ENCODE measurements at regions not wholly inside any gene's neighbourhood (a gene's known extent, or its start where the extent isn't known, plus 50 kb on each side); places are given as distances from the start of the nearest gene placed in this dataset.

- intact Hi-C loops (cut with micrococcal nuclease): no loop called here
- no peaks in the 10 kb centered on the region for H3K9me3 Mint-ChIP-seq
Observed at GRCh38 chr4:17368408-17368807, 143.5 kb downstream of the QDPR start.

GRCh38 chr4:17367201-17367600, 144.7 kb downstream of the QDPR start:
- no peak for DNase-seq
- no peak overlapping the region for H3K27ac Mint-ChIP-seq
- H3K4me1 Mint-ChIP-seq: peaks cover 4% of the 10 kb centered on the region
- intact Hi-C loops (cut with micrococcal nuclease): no loop called here
- no peak overlapping the region for H3K4me3 Mint-ChIP-seq
- no peaks in the 10 kb centered on the region for H3K9me3 Mint-ChIP-seq
- peaks cover 11% of the 10 kb centered on the region for H3K27me3 Mint-ChIP-seq
- H3K36me3 Mint-ChIP-seq (ENCODE audit: low read depth): no peaks in the 10 kb centered on the region

More at GRCh38 chr4:17368408-17368807, 143.5 kb downstream of the QDPR start:
- H3K36me3 Mint-ChIP-seq (ENCODE audit: low read depth): no peaks in the 10 kb centered on the region
- peaks cover 15% of the 10 kb centered on the region for H3K27me3 Mint-ChIP-seq
- DNase-seq: no peak
- no peak overlapping the region for H3K27ac Mint-ChIP-seq
- H3K4me1 Mint-ChIP-seq: no peaks in the 10 kb centered on the region
- H3K4me3 Mint-ChIP-seq: no peak overlapping the region

DNA sequence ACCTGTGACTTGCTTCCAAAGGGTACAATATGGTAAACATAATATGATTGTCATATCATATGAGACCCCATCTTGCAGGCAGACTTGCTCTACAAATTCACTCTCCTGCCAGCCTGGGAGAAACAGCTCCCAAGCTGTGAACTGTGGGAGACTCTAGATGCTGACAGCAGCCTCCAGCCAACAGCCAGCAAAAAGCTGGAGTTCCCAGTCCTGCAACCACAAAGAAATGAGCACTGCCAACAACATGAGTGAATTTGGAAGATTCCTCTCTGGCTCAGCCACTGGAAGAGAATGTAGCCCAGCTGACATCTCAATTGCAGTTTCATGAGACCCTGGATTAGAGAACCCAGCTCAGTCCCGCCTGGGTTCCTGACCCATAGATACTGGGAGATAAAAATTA, 145.4 kb downstream of the QDPR start:
- Mint-ChIP-seq H3K36me3 (ENCODE audit: low read depth) (no peaks in the 10 kb centered on the region), H3K4me1 (peaks cover 5% of the 10 kb centered on the region), H3K4me3 (no peak overlapping the region), H3K27me3 (peaks cover 11% of the 10 kb centered on the region), H3K9me3 (no peaks in the 10 kb centered on the region), H3K27ac (no peak overlapping the region)
- intact Hi-C loops (cut with micrococcal nuclease): no loop called here
- no peak for DNase-seq

- H3K36me3 Mint-ChIP-seq (ENCODE audit: low read depth): no peaks in the 10 kb centered on the region
- H3K27ac Mint-ChIP-seq: no peak overlapping the region
- peaks cover 9% of the 10 kb centered on the region for H3K27me3 Mint-ChIP-seq
- H3K4me3 Mint-ChIP-seq: no peak overlapping the region
- intact Hi-C loops (cut with micrococcal nuclease): no loop called here
- DNase-seq: no peak
- H3K9me3 Mint-ChIP-seq: no peaks in the 10 kb centered on the region
- H3K4me1 Mint-ChIP-seq: peaks cover 5% of the 10 kb centered on the region
Observed at GRCh38 chr4:17362430-17362829, 149.5 kb downstream of the QDPR start.

DNA sequence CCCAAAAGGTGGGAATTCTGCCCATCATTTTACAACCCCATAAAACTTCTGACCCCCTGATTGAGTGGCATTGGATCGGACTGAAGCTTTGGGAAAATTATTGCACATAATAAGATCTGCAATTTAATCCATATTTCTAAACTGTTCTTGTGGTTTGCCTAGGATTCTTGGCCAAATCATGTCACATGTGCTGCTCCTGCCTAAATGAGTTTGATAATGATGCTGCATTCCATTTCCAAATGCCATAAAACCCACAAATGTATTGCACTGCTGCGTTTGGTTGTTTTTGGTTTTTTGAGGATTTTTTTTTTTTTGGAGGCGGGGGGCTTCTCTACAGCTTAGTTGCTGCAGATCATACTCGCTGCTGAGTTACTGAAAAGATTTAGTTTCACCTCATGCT, 153.6 kb downstream of the QDPR start:
- H3K4me1 Mint-ChIP-seq: peaks cover 5% of the 10 kb centered on the region
- no peaks in the 10 kb centered on the region for H3K36me3 Mint-ChIP-seq (ENCODE audit: low read depth)
- H3K9me3 Mint-ChIP-seq: peaks cover 6% of the 10 kb centered on the region
- peaks cover 24% of the 10 kb centered on the region for H3K27me3 Mint-ChIP-seq
- no peak for DNase-seq
- intact Hi-C loops (cut with micrococcal nuclease): no loop called here
- H3K27ac Mint-ChIP-seq: no peak overlapping the region
- H3K4me3 Mint-ChIP-seq: no peak overlapping the region

GRCh38 chr4:17356926-17357325, 155.0 kb downstream of the QDPR start:
- H3K27me3 Mint-ChIP-seq: peaks cover 24% of the 10 kb centered on the region
- H3K4me1 Mint-ChIP-seq: no peaks in the 10 kb centered on the region
- H3K36me3 Mint-ChIP-seq (ENCODE audit: low read depth): no peaks in the 10 kb centered on the region
- H3K9me3 Mint-ChIP-seq: peaks cover 6% of the 10 kb centered on the region
- H3K4me3 Mint-ChIP-seq: no peak overlapping the region
- intact Hi-C loops (cut with micrococcal nuclease): no loop called here
- no peak for DNase-seq
- no peak overlapping the region for H3K27ac Mint-ChIP-seq

DNA sequence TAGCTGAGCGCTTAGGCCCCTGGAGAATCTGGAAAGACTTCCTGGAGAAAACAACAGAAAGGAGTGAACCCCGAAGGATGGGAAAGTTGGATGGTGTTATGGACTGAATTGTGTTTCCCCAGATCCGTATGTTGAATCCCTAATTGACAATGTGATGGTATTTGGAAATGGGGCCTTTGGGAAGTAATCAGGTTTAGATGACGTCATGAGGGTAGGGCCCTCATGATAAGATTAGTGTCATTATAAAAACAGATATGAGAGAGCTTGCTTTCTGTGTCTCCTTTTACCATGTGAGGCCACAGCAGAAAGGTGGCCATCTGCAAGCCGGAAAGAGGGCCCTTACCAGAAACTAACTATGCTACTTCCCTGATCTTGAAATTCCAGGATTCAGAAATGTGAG, 159.5 kb downstream of the QDPR start:
- Mint-ChIP-seq H3K36me3 (ENCODE audit: low read depth) (no peaks in the 10 kb centered on the region), H3K4me1 (no peaks in the 10 kb centered on the region)

GRCh38 chr4:17347445-17347844, 164.4 kb downstream of the QDPR start:
- H3K4me3 Mint-ChIP-seq: no peak overlapping the region
- peaks cover under 1% of the 10 kb centered on the region for H3K9me3 Mint-ChIP-seq
- no peak overlapping the region for H3K27ac Mint-ChIP-seq
- H3K36me3 Mint-ChIP-seq (ENCODE audit: low read depth): no peaks in the 10 kb centered on the region
- H3K27me3 Mint-ChIP-seq: peaks cover 6% of the 10 kb centered on the region
- no peaks in the 10 kb centered on the region for H3K4me1 Mint-ChIP-seq
- intact Hi-C loops (cut with micrococcal nuclease): loop anchor here (1.0 to 5.0 kb wide), 2 partner anchors 100 to 120 kb away; no protein-coding TSS in a partner anchor
- DNase-seq: peak; percentile 83

More for the DNA sequence above, 159.5 kb downstream of the QDPR start:
- Mint-ChIP-seq H3K27me3 (peaks cover 22% of the 10 kb centered on the region), H3K4me3 (no peak overlapping the region), H3K27ac (no peak overlapping the region), H3K9me3 (peaks cover 6% of the 10 kb centered on the region)
- intact Hi-C loops (cut with micrococcal nuclease): no loop called here
- no peak for DNase-seq

DNA sequence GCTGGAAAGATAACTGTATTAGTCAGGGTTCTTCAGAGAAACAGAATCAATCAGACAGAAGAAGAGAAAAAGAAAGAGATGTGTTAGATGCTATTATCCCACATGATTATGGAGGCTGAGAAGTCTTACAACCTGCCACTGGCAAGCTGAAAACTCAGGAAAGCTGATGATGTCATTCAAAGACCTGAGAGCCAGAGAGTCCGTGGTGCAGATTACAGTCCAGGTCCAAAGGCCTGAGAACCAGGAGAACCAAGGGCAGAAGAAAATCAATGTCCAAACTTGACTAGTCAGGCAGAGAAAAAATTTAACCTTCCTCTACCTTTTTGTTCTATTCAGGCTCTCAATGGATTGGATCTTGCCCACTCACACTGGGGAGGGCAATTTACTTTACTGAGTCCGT, 172.5 kb downstream of the QDPR start:
- Mint-ChIP-seq H3K27ac (peak overlapping the region; percentile 29), H3K4me3 (no peak overlapping the region), H3K4me1 (peaks cover 34% of the 10 kb centered on the region), H3K36me3 (ENCODE audit: low read depth) (peaks cover 5% of the 10 kb centered on the region), H3K27me3 (peaks cover 14% of the 10 kb centered on the region), H3K9me3 (peaks cover 11% of the 10 kb centered on the region)
- intact Hi-C loops (cut with micrococcal nuclease): loop anchor here (5.0 to 10.0 kb wide), 4 partner anchors 133 to 1565 kb away; partner anchors contain the start of genes CD38, DCAF16 and NCAPG
- no peak for DNase-seq

DNA sequence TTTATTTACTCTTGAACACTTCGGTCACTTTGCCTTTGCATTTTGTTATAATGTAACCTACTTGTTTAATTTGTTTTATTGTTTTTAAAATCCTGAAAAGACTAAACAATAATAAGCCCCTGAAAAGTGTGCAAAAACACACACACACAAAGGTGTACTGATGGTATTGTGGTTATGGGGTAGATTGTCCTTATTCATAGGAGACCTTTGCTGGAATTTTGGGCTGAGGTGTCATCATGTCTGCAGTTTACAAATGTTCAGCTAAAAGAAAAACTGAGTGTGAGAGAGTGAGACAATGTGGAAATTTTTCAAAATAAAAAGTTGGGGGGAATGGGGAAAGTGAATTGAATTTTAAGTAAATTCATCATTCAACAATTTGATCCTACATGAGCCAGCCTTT, 174.9 kb downstream of the QDPR start:
- H3K27me3 Mint-ChIP-seq: peaks cover 7% of the 10 kb centered on the region
- intact Hi-C loops (cut with micrococcal nuclease): loop anchor here (1.0 to 10.0 kb wide), 6 partner anchors 13 to 1562 kb away; partner anchors contain the start of genes CD38, DCAF16, LAP3 and NCAPG
- H3K4me1 Mint-ChIP-seq: peaks cover 38% of the 10 kb centered on the region

DNA sequence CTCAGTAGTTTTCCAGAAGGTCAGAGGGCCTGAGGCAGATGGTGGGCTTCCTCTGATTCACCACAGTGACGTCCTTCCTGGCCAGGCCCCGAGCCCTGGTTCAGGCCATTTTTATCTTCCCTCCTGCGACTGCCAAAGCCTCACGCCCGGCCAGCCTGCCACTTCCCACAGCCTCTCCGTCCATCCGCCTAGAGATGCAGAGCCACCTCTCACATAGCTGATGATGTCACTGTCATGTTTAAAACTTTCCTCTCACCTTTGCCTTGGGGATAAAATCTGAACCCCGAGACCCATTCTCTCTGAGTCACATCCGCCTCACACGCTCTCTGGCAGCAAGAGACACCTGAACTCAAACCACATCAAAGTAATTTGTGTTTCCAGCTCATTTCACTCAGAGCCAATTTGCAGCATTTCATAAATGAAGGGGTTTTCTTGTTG, 175.3 kb downstream of the QDPR start:
- Mint-ChIP-seq H3K27me3 (peaks cover 7% of the 10 kb centered on the region), H3K4me3 (peak overlapping the region; percentile 60), H3K9me3 (peaks cover 6% of the 10 kb centered on the region), H3K27ac (peak overlapping the region; percentile 92), H3K4me1 (peaks cover 38% of the 10 kb centered on the region), H3K36me3 (ENCODE audit: low read depth) (peaks cover 5% of the 10 kb centered on the region)
- intact Hi-C loops (cut with micrococcal nuclease): loop anchor here (1.0 to 10.0 kb wide), 6 partner anchors 12 to 1562 kb away; partner anchors contain the start of genes CD38, DCAF16, LAP3 and NCAPG
- peak; percentile 94 for DNase-seq

More for the DNA sequence above, 174.9 kb downstream of the QDPR start:
- H3K27ac Mint-ChIP-seq: peak overlapping the region; percentile 92
- H3K36me3 Mint-ChIP-seq (ENCODE audit: low read depth): peaks cover 5% of the 10 kb centered on the region
- H3K4me3 Mint-ChIP-seq: peak overlapping the region; percentile 60
- peaks cover 7% of the 10 kb centered on the region for H3K9me3 Mint-ChIP-seq
- DNase-seq: no peak

DNA sequence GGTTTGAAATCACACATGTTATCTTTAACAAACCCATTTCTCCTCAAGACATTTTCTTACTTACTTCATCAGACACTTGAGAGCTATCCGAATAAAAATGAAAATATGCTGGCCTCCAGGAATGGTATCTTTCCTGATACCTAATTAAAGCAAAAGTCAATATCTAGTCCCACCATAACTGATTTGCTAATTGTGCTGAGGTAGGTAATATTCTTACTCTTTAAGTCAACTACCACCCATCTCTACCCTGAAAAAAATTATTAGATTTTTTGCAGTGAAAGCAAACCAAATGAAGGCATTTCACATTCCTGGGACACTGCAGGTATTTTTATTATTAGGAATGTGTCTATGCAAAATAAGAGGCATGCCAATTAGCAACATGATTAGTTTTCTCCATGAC, 175.8 kb downstream of the QDPR start:
- Mint-ChIP-seq H3K4me3 (peak overlapping the region; percentile 60), H3K27me3 (peaks cover 7% of the 10 kb centered on the region), H3K9me3 (peaks cover 6% of the 10 kb centered on the region), H3K27ac (peak overlapping the region; percentile 92), H3K36me3 (ENCODE audit: low read depth) (peaks cover 5% of the 10 kb centered on the region), H3K4me1 (peaks cover 40% of the 10 kb centered on the region)
- intact Hi-C loops (cut with micrococcal nuclease): loop anchor here (1.0 to 10.0 kb wide), 6 partner anchors 12 to 1561 kb away; partner anchors contain the start of genes CD38, DCAF16, LAP3 and NCAPG
- no peak for DNase-seq

- Mint-ChIP-seq H3K4me3 (peak overlapping the region; percentile 32), H3K36me3 (ENCODE audit: low read depth) (peaks cover 5% of the 10 kb centered on the region), H3K27me3 (peaks cover 7% of the 10 kb centered on the region), H3K4me1 (peaks cover 40% of the 10 kb centered on the region), H3K27ac (peak overlapping the region; percentile 92), H3K9me3 (peaks cover 6% of the 10 kb centered on the region)
- intact Hi-C loops (cut with micrococcal nuclease): loop anchor here (5.0 to 10.0 kb wide), 4 partner anchors 137 to 1561 kb away; partner anchors contain the start of genes CD38, DCAF16 and NCAPG
- DNase-seq: peak; percentile 65
Observed at GRCh38 chr4:17335371-17335770, 176.5 kb downstream of the QDPR start.

DNA sequence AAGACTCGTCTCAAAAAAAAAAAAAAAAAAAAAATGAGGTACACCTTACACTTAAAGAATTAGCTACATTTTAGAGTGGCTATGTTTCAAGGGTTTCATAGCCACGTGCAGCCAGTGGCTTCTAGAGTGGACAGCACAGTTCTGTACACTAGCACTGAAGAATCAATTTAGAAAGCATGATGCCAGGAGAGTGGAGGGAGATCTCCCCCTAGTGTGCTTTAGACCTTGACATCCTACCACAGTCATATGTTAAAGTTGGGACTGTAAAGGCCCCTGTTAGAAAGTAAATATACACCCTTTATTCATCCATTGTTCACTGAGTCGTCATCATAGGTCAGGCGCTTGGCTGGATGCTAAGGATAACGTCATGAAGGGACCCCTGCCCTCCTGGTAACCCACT, 179.4 kb downstream of the QDPR start:
- Mint-ChIP-seq H3K36me3 (ENCODE audit: low read depth) (no peaks in the 10 kb centered on the region), H3K27ac (no peak overlapping the region), H3K27me3 (peaks cover 2% of the 10 kb centered on the region), H3K4me3 (no peak overlapping the region), H3K4me1 (peaks cover 38% of the 10 kb centered on the region), H3K9me3 (peaks cover 6% of the 10 kb centered on the region)
- peak; percentile 47 for DNase-seq
- intact Hi-C loops (cut with micrococcal nuclease): loop anchor here (10.0 kb wide), 2 partner anchors 482 to 1558 kb away; partner anchors contain the start of genes CD38, DCAF16 and NCAPG

All from activated CD4-positive, alpha-beta T cell treated with anti-CD3 and anti-CD28 coated beads, Interleukin-2, amount 10 ng/mL, durations not matched to agents 24 days and 14 days (primary cell).